CD4-positive, alpha-beta T cell (primary cell): ENCODE measurements at regions not wholly inside any gene's neighbourhood (a gene's known extent, or its start where the extent isn't known, plus 50 kb on each side); places are given as distances from the start of the nearest gene placed in this dataset.

Source experiments
- ATAC-seq: fragments of 200-7000 bp; cut with Tn5 transposase; one replicate; pipeline ENCODE4 v1.10.0; 2022; ENCODE audit warnings: mild to moderate bottlenecking; ENCODE audit not compliant: poor library complexity
- CTCF ChIA-PET: fragments of 350-600 bp; sonication (Branson Sonifier 250); formaldehyde crosslinking; loops from one replicate; lab custom pipeline; 2021; ENCODE audit warnings: antibody characterized with exemption, inconsistent platforms; lab: Charles Lee
- POLR2A ChIA-PET: fragments of 350-600 bp; sonication (Branson Sonifier 250); formaldehyde crosslinking; loops from one replicate; lab custom pipeline; 2021; ENCODE audit warnings: antibody characterized with exemption, inconsistent platforms; lab: Charles Lee
- DNase-seq, 14 experiments: peaks; one replicate each; pipeline ENCODE4 v3.0.0-alpha.2; 2013 to 2020; ENCODE audit warnings: mixed read lengths in 2 of 14
- H3K27ac ChIP-seq, 2 donors: one replicate each; pipeline versions ENCODE4 v1.5.1 to v1.7.0; 2013; ENCODE audit warnings: low read length in 2 of 2, low read depth in 1 of 2, mild to moderate bottlenecking in 1 of 2
- H3K27me3 ChIP-seq, 2 experiments: 1 replicate in 1 of 2; 2 replicates in 1 of 2; pipeline versions ENCODE4 v1.6.1 to v1.7.0; 2013; ENCODE audit warnings: low read length in 2 of 2, control low read depth in 1 of 2, mild to moderate bottlenecking in 1 of 2, moderate library complexity in 1 of 2; ENCODE audit not compliant: insufficient read depth in 2 of 2, control insufficient read depth in 1 of 2
- H3K36me3 ChIP-seq: one replicate; pipeline ENCODE4 v1.6.1; 2013; ENCODE audit warnings: low read length, control low read depth; ENCODE audit not compliant: insufficient read depth
- H3K4me1 ChIP-seq: one replicate; pipeline ENCODE4 v1.6.1; 2013; ENCODE audit warnings: low read length, control low read depth; ENCODE audit not compliant: insufficient read depth
- H3K4me3 ChIP-seq: one replicate; pipeline ENCODE4 v1.5.1; 2013; ENCODE audit warnings: mild to moderate bottlenecking, low read length, moderate library complexity
- H3K9me3 ChIP-seq, 2 experiments: 1 replicate in 1 of 2; 2 replicates in 1 of 2; pipeline versions ENCODE4 v1.6.1 to v1.7.0; 2013; ENCODE audit warnings: low read length in 2 of 2, mild to moderate bottlenecking in 2 of 2, control low read depth in 1 of 2, moderate library complexity in 1 of 2; ENCODE audit not compliant: control insufficient read depth in 1 of 2, insufficient read depth in 1 of 2
- H3K27ac Mint-ChIP-seq: one replicate; pipeline ENCODE4 v1.8.0; 2020; ENCODE audit warnings: mixed read lengths
- H3K27me3 Mint-ChIP-seq: one replicate; pipeline ENCODE4 v1.8.0; 2021; ENCODE audit warnings: mixed read lengths
- H3K36me3 Mint-ChIP-seq: one replicate; pipeline ENCODE4 v1.8.0; 2021; ENCODE audit warnings: low read depth, mixed read lengths
- H3K4me1 Mint-ChIP-seq: one replicate; pipeline ENCODE4 v1.8.0; 2021; ENCODE audit warnings: low read depth, mixed read lengths
- H3K4me3 Mint-ChIP-seq: one replicate; pipeline ENCODE4 v1.8.0; 2020; ENCODE audit warnings: mild to moderate bottlenecking, mixed read lengths
- H3K9me3 Mint-ChIP-seq: one replicate; pipeline ENCODE4 v1.8.0; 2020; ENCODE audit warnings: mixed read lengths
- CTCF ChIP-seq: fragments of 200-600 bp; IDR thresholded peaks from one replicate; pipeline ENCODE4 v1.8.0; 2022; ENCODE audit warnings: antibody characterized with exemption, mild to moderate bottlenecking
- intact Hi-C, 2 experiments: fragments of 100-400 bp; cut with DNase I in 1 of 2; cut with micrococcal nuclease in 1 of 2; formaldehyde crosslinking; loops; one replicate each; pipeline versions ENCODE4 v1.15.1 to v1.9.0; 2023 to 2025; cut with DNase I, micrococcal nuclease

GRCh38 chr1:192747943-192748342 is 60.9 kb upstream of the RGS2 start:
- Histone ChIP-seq H3K4me1 (no peaks in the 10 kb centered on the region), H3K27me3 (peaks cover 0 to 2% of the 10 kb centered on the region in 2 experiments), H3K4me3 (no peak overlapping the region), H3K27ac (no peak overlapping the region), H3K36me3 (no peaks in the 10 kb centered on the region), H3K9me3 (peaks cover 0 to 5% of the 10 kb centered on the region in 2 experiments)
- intact Hi-C loops = no loop called here
- Mint-ChIP-seq H3K9me3 (no peaks in the 10 kb centered on the region), H3K4me1 (no peaks in the 10 kb centered on the region), H3K36me3 (no peaks in the 10 kb centered on the region), H3K4me3 (no peak overlapping the region), H3K27ac (no peak overlapping the region), H3K27me3 (no peaks in the 10 kb centered on the region)
- ChIA-PET POLR2A (no interaction called here), CTCF (no interaction called here)
- DNase-seq (no peak), ATAC-seq (no peak)
- no peak for TF ChIP-seq CTCF

- Mint-ChIP-seq H3K4me1 (no peaks in the 10 kb centered on the region), H3K27me3 (no peaks in the 10 kb centered on the region), H3K9me3 (no peaks in the 10 kb centered on the region), H3K4me3 (no peak overlapping the region), H3K27ac (no peak overlapping the region), H3K36me3 (no peaks in the 10 kb centered on the region)
- H3K4me3 ChIP-seq = no peak overlapping the region
- H3K27ac ChIP-seq = no peak overlapping the region
- TF ChIP-seq CTCF = no peak
- no peaks in the 10 kb centered on the region for H3K4me1 ChIP-seq
- CTCF ChIA-PET = interaction anchor here (1.2 kb wide), 1 partner anchor 14 kb away, joined by 3 read pairs; no protein-coding TSS in a partner anchor
- no peak for ATAC-seq
- POLR2A ChIA-PET = no interaction called here
- intact Hi-C loops = no loop called here
- no peaks in the 10 kb centered on the region for H3K36me3 ChIP-seq
- peaks cover 0 to 5% of the 10 kb centered on the region in 2 experiments for H3K9me3 ChIP-seq
- H3K27me3 ChIP-seq = peaks cover 0 to 2% of the 10 kb centered on the region in 2 experiments
- no peak for DNase-seq
These were observed 59.5 kb upstream of the RGS2 start for GRCh38 chr1:192749349-192749748.

- H3K36me3 ChIP-seq = no peaks in the 10 kb centered on the region
- no peak overlapping the region for H3K27ac ChIP-seq
- no peaks in the 10 kb centered on the region for H3K4me1 ChIP-seq
- no peak for DNase-seq
- ChIA-PET POLR2A (no interaction called here), CTCF (no interaction called here)
- H3K27me3 Mint-ChIP-seq = no peaks in the 10 kb centered on the region
- H3K4me3 ChIP-seq = no peak overlapping the region
- peaks cover 0 to 5% of the 10 kb centered on the region in 2 experiments for H3K9me3 ChIP-seq
- no peak overlapping the region for H3K4me3 Mint-ChIP-seq
- intact Hi-C loops = no loop called here
- ATAC-seq = no peak
- H3K27ac Mint-ChIP-seq = no peak overlapping the region
- TF ChIP-seq CTCF = no peak
- no peaks in the 10 kb centered on the region for H3K4me1 Mint-ChIP-seq
- peaks cover 0 to 2% of the 10 kb centered on the region in 2 experiments for H3K27me3 ChIP-seq
- no peaks in the 10 kb centered on the region for H3K36me3 Mint-ChIP-seq
- no peaks in the 10 kb centered on the region for H3K9me3 Mint-ChIP-seq
These were observed 57.6 kb upstream of the RGS2 start for GRCh38 chr1:192751260-192751659.
